HG03342 (cell line): ENCODE measurements at regions not wholly inside any gene's neighbourhood (a gene's known extent, or its start where the extent isn't known, plus 50 kb on each side); places are given as distances from the start of the nearest gene placed in this dataset.
A peak's percentile ranks its signal among the peaks of the same experiment; 100 is the strongest.
"Not testable (repeated sequence)": the region's sequence is repeated elsewhere in the genome, so short reads cannot be mapped to it uniquely, and the experiment has no call there.

ENCODE experiments used
- ATAC-seq: cut with Tn5 transposase; IDR thresholded peaks from one replicate; pipeline ENCODE4 v1.9.1; 2021; ENCODE audit warnings: mild to moderate bottlenecking, moderate library complexity; ENCODE audit not compliant: unreplicated experiment

DNA sequence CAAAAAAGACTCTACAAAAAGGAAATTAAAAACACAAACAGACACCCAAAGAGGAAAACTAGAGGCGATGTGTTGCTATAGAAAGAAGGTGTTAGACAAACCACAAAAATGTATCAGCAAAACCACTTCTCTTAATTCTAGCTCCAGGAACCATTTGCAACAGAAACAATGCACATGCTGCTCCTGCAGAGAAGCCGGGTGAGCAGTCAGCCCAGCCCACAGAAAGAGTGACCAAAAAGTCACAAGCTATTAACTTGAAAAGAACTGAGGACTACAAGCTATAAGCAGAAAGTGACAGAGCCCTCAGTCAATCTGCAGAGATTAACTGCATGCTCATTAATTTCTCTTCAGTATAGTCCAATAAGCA is 96.2 kb upstream of the KLHL13 start:
- ATAC-seq, result peak; percentile 55

DNA sequence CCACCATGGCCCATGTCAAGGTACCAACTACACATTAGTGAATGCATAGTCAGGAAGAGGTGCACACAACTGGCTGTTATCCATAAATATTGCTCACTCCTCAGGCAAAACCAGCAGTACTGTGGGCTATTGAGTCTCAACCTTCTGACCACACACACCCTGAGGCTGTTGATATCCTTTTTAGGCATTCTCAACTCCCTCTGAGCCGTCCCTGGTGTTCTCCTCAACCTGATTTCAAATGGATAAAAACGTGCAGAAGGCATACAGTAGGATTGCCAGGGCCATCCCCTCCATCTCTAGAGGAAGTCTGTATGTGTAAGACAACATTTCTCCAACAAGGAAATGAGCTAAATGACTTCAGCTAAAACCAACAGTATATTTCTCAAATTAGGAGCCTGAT is 98.7 kb upstream of the KLHL13 start:
- no peak for ATAC-seq

DNA sequence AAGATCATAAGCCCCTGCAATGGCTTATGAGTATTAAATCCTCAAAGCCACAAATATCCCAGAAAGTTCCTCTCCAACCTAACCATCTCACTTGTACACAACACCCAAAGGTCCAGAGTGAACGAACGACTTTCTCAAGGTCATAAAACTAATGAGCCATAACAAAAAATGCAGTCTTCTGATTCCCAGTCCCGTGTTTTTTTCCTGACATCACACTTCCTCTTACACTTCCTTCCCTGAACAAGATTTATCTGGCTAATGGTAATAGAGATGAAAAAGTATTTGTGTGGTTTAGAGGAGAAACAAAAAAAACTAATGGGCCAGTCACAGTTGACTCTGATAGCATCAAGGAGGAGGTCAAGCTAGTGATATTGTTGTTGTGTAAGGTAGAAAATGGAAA is 99.5 kb upstream of the KLHL13 start:
- no peak for ATAC-seq

DNA sequence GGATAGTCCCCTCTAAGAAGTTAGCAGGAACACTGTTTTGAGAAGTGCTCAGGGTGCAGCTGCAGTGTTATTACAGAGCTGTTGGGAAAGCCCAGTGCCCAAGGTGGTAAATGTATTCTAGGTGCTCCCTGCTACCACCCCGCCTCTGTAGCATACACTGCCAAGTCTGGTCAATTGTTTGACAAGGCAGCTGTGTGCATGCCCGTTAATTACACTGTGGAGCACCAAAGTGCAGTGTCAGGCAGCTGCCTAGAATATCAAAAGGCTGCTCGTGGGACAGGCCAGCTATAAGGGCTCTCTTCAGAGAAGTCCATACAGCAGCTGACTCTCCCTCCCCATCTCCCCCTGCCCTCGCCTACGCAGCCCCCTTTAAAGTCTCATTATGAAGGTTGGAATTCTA is 99.9 kb upstream of the KLHL13 start:
- no peak for ATAC-seq

DNA sequence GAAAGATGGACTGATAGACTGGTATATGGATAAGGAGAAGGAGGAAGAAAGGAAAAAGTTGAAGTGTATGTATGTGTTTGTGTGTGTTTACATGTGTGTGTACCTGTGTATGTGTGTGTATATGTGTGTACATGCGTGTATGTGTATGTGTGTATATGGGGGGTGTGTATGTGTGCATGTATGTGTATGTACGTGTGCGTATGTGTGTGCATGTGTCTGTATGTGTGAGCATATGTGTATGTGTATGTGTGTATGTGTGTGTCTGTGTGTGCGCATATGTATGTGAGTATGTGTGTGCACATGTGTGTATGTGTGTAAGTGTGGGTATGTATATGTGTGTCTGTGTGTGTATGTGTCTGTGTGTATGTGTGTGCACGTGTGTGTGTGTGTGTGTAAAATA is 101.5 kb upstream of the KLHL13 start:
- no peak for ATAC-seq

DNA sequence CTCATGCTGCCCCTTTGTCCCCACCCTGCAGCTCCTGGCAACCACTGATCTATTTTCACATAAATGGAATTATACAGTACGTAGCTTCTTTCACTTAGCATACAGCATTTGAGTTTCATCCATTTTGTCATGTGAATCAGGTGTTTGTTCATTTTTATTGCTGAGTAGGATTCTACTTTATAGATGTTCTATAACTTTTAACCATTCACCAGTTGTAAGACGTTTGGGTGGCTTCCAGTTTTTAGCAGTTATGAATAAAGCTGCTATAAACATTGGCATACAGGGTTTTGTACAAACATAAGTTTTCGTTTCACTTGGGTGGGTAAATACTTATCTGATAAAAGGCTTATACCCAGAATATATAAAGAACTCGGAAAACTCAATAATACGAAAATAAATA is 102.3 kb upstream of the KLHL13 start:
- no peak for ATAC-seq

DNA sequence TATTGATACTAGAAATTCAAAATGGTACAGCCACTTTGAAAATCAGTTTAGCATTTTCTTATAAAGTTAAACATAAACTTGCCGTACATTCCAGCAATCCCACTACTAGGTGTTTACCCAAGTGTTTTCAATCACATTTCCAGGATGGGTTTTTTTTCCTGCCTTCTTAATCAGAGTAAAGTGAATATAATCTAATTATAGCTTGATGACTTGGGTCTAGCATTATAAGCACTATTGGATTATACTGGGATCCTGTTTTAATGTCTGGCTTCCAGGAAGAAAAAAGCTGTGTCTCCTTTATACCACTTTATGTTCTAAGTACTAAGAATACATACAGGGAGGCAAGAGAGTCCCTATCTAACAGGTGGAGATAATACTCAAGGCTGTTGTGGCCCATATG is 103.3 kb upstream of the KLHL13 start:
- ATAC-seq, result no peak

DNA sequence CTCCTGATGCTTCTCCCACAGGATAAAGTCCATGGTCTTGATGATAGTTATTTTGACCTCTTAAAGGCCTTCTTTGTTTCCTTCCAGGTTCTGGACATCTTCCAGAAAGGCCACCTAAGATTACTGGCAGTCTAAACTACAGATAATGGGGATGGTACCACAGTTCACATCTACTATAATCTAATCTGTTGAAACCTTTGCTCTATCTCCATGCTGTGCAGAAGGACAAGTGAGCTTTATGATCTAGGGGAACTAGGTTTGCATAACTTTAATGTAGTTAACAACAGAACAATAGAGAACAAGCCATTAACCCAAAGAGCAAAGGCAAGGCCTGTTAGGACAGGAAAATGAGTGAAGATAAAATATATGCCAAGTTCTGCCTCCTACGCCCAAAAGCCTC is 103.9 kb upstream of the KLHL13 start:
- no peak for ATAC-seq

DNA sequence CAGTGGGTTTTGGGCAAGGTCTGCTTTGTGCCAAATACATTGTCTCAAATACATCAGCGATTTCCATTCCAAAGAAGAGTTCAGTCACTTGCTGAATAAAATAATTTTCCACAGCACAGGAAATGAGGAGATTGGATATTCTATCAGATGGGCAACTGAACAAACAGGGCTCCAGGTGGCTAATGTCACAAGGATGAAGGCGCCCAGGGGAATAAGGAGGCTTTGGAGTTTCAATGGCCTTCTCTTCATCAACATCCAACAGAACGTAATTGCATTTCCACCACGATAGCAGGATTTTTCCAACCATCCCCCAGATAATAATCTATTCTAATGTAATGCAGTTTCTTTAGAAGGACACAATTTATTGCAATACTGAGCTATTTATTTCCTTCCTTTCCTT is 104.7 kb upstream of the KLHL13 start:
- ATAC-seq, result no peak

DNA sequence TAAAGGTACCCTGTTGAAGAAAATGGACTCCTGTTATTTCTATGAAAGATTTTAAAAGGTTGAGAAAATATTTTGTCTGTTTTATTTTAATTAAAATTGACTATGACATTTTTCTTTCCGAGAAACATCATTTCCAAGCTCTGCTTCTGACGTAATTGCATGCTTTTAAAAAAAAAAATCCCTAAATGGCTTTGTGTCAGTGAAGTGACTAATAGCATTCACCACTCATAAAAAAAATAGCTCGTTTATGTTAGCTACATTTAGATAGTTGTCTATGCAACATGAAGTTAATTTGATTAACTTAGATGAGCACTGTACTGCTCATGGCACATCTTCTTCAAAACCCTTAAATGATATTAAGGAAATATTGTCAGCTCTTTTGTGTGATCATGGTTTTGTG is 105.1 kb upstream of the KLHL13 start:
- ATAC-seq, result no peak

DNA sequence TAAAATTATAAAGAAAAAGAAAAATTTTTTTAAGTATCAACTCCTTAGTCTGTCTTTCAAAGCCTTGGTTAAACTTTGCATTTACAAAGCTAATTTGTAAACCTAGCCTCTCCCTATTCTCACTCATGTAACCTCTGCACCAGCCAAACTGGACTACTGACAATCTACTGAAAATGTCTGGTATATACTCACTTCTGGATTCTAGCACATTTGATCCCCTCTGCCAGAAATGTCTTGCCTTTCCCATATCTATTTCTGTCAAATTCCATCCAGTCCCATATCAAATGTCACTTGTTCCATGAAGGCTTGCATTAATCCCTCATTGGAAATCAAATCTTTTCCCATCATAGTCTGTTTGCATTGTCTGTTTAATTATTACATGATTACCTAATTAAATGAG is 105.8 kb upstream of the KLHL13 start:
- no peak for ATAC-seq

DNA sequence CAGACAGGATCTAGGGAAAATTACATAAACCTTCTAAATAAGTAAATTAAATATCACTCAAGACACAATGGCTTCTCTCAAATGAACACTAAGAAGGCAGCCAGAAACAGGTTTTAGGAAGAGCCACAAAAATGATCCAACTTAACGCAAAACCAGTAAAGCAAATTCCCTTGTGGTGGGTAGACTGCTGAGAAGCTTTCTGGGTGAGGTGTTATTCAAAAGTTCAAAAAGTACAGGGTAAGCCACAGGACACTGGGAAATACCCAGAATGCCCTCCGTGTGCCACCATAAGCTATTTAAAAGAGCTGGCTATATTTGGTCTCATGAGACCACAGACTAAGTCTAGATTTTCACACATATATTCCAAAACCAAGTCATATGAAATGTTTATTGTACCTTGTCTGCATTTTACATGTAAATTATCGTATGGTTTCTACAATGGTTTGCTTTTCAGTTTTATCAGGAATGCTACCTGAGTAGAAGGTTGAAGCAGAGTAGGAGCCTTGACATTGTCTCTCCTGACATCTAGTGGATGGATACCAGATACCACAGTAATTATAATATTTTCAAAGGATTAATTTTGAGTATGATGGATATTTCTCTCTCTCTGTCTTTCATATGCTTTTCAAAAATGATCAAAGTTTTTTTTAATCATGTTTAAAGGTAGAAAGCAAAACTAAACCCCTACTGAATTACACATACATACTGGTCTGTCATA is 109.3 kb upstream of the KLHL13 start:
- peak; percentile 73 for ATAC-seq

DNA sequence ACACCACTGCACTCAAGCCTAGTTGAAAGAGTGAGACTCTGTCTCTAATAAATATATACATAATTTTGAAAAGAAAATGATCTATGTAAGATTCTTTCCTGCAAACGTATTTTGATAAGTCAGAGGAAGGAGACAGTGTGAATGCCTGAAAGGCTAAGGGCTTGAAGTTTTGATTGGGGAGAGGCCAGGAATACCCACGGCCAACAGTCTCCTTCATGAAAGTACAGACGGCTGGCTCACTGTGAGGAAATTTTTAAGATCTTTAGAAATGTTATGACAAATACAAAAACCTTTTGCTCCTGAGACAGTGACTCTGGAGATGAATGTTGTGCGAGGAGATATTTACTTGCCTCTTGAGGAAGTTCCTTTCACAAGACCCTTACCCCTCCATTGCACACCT is 111.4 kb upstream of the KLHL13 start:
- ATAC-seq, result no peak

DNA sequence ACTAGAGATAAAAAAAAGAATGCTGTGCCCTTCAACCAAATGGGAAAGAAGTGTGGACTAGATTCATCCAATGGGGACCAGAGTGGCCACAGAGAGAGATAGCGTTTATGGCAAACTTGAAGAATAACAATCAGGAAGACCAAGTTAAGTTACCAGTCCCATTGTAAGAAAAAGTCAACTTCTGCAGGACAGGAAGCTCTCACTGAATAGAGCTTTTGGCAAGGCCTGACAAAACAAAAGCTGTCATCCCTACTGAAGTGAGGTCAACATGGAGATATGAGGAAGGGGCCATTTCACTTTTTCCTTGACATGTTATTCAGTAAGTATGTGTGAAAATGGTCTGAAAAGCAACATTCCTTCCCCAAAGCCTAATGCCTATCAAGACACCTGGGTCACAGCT is 111.8 kb upstream of the KLHL13 start:
- ATAC-seq, result no peak

DNA sequence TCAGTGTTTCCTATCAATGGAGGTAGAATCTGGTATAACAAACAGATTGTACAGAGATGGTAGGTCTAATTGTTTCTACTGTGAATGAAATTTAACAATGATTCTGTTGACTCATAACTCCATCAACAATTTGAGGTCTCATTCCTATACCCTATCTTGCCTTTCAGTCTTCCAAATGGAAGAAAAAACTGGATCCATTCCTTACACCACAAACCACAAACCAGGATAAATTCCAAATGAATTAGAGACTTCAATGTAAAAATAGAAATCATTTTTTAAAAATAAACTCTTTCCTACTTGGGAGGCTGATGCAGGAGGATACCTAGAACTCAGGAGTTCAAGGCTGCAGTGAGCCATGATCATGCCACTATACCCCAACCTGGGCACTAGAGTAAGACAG is 114.4 kb upstream of the WDR44 start:
- ATAC-seq, result no peak

DNA sequence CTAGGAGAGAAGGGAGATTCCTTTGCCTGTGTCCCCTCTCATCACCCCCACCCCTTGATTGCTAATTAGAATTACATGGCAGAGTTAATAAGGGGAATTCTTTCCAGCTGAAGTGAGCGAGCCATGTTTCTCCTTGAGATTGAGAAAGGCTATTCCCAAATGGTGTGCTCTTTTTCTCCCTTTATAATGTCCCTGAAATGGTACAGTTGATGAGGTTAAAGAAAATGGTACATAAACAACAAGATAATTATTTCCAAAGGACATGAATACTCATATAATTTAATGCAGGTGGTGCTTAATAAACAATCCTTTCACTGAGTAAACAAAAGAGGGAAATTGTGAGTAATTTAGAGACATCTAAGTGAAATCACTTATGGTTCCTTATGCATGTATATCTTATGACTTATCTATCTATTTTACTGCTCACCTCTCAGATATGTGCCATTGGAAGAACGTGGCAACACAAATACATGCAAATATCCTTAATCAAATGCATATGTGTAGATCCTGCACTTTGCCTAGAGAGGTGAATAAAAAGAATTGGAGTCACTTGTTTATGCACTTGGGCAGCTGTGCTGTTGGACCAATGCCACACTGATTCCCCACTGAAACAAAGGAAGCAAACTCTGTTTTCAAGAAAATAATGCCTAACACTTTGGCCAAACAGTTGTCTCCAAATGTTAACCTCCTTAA is 106.6 kb upstream of the WDR44 start:
- no peak for ATAC-seq

DNA sequence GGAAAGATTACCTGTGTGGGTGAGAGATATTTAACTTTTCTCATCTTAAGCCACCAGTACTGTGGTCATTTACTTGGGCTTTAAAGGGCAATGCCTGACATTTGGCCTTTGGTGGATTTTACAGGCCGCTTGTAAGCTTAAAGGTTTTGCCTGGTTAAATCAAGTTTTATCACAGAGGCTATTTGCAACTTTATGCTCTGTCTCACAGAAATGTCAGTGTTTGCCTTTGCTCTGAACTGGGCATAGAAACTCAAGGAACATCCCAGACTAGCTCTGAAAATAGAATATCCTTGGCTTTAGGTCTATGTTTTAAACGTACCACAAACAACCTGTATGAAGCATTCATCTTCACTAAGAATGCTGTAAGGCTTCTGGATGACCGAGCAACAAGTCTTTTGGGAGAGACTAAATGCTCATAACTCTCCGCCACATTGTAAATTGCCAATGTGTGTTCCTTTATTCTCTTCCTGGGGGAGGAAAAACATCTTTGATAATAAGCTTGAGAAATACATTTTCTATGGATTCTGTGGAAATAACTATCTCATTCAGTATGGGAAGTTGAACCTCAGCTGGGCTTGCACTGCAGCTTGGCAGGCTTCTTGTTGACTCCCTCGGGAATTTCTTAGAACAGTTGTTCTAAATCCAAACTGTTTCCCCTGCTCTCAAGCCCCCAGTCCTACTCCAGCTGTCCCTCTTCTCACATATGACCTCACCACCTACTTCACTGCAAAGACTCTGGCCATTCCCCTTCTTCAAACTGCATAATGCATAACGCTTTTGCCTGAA is 105.8 kb upstream of the WDR44 start:
- no peak for ATAC-seq

DNA sequence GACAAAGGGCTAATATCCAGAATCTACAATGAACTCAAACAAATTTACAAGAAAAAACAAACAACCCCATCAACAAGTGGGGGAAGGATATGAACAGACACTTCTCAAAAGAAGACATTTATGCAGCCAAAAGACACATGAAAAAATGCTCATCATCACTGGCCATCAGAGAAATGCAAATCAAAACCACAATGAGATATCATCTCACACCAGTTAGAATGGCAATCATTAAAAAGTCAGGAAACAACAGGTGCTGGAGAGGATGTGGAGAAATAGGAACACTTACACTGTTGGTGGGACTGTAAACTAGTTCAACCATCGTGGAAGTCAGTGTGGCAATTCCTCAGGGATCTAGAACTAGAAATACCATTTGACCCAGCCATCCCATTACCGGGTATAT is 98.9 kb upstream of the WDR44 start:
- not testable (repeated sequence) for ATAC-seq

DNA sequence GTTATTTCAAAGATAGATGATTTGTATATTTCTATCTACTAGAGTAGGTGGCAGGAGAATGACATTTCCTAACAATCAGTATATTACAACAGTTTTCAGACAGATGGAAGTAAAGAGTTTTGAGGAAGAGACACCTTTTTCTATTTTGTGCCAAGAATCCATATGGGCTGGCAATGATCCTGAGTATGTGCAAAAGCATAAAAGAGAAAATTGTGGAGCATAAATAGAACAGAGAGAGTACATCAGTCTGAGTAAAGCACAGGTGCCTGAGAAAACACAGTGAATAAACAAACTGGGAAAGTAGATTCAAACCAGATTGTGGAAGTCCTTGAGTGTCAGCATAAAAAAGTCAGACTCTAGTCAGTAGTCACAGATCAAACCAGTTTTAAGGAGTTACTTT is 96.8 kb upstream of the WDR44 start:
- no peak for ATAC-seq

DNA sequence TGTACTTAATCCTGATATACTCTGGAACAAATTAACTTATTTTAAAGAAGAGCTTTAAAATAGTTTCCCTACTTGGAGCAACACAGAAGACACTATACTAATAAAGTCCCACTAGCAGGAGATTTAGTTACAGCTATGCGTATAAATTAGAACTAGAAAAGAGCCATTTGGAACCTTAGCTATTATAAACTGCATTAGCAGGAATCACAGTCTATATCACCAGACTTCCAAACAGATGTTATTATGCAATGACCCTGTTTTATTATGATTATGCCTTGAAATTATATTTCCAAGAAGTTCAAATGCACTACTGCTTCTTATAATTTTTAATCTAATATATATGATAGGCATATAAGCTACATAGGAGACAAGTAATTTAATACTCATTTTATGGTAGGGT is 95.5 kb upstream of the WDR44 start:
- no peak for ATAC-seq

DNA sequence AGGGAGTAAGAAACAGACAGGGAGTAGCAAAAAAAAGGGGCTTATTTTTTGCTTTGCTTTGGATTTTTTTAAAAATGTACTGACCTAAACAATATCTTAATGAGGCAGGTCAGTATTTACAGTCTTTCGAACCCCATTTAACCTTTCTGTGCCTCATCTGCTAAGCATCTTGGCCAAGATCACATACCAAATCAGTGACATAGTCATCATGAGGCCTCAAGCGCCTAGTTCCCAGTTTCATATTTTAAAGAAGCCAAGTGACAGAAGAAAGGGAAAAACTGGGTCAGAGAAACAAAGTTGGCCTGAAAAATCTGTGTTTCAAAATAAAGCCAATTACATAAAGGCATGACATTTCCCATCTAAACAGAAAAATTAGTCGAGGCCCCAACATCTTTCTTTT is 94.6 kb upstream of the WDR44 start:
- ATAC-seq, result no peak

DNA sequence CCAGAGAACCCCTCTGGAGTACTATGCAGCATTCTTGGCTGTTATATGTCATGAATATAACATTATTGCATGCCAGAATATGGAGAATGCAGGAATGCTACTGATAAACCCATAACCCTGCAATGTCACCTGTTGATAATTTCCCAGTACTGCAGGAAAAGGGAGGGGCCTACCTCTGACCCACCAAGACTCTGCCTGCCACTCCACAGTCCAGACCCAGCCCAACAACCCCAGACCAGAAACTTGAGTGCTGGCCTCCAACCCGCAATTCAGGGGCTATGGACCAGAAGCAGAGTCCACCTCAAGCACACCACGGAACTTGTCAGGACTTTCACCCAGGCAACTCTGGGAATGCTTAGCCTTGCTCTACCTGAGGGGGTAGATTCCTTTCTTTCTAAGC is 92.9 kb upstream of the WDR44 start:
- no peak for ATAC-seq
